CD14-positive monocyte (primary cell): ENCODE measurements at regions not wholly inside any gene's neighbourhood (a gene's known extent, or its start where the extent isn't known, plus 50 kb on each side); places are given as distances from the start of the nearest gene placed in this dataset.

ENCODE experiments used
- DNase-seq, 3 donors: peaks; one replicate each; pipeline ENCODE4 v3.0.0-alpha.2; 2011 to 2022
- H2AFZ ChIP-seq: 2 replicates; pipeline ENCODE4 v1.6.0; 2012; ENCODE audit warnings: mild to moderate bottlenecking, low read depth, low read length, inconsistent platforms; ENCODE audit not compliant: insufficient read depth, poor library complexity, severe bottlenecking
- H3K27ac ChIP-seq, 2 donors: 1 replicate in 1 of 2; 2 replicates in 1 of 2; pipeline ENCODE4 v1.5.1; 2012 to 2013; ENCODE audit warnings: low read length in 2 of 2, control low read depth in 1 of 2, inconsistent platforms in 1 of 2, low read depth in 1 of 2, mild to moderate bottlenecking in 1 of 2
- H3K27me3 ChIP-seq, 2 donors: one replicate each; pipeline versions ENCODE4 v1.6.0 to v1.6.1; 2011 to 2013; ENCODE audit warnings: low read length in 2 of 2; ENCODE audit not compliant: control insufficient read depth in 2 of 2, insufficient read depth in 2 of 2
- H3K36me3 ChIP-seq, 2 donors: replicated peaks in 1 of 2; 1 replicate in 1 of 2; 2 replicates in 1 of 2; pipeline versions ENCODE4 v1.5.1 to v1.6.1; 2012 to 2013; ENCODE audit warnings: low read length in 2 of 2, control low read depth in 1 of 2, inconsistent platforms in 1 of 2, mild to moderate bottlenecking in 1 of 2; ENCODE audit not compliant: insufficient read depth in 2 of 2, control insufficient read depth in 1 of 2
- H3K4me1 ChIP-seq, 2 donors: 1 replicate in 1 of 2; 2 replicates in 1 of 2; pipeline versions ENCODE4 v1.5.1 to v1.6.1; 2012 to 2013; ENCODE audit warnings: low read length in 2 of 2, control low read depth in 1 of 2, inconsistent platforms in 1 of 2, mild to moderate bottlenecking in 1 of 2, moderate library complexity in 1 of 2; ENCODE audit not compliant: insufficient read depth in 2 of 2, control insufficient read depth in 1 of 2
- H3K4me2 ChIP-seq: replicated peaks from 2 replicates; pipeline ENCODE3; 2012; ENCODE audit warnings: low read length, moderate library complexity, mild to moderate bottlenecking; ENCODE audit not compliant: poor library complexity, severe bottlenecking; ENCODE audit errors: extremely low read depth
- H3K4me3 ChIP-seq, 3 experiments: fragments of 200-600 bp in 1 of 3; sonication (generic) in 1 of 3; replicated peaks in 1 of 3; 1 replicate in 2 of 3; 2 replicates in 1 of 3; pipeline ENCODE4 v1.5.1; 2011 to 2013; ENCODE audit warnings: low read length in 3 of 3, mild to moderate bottlenecking in 3 of 3, control low read depth in 2 of 3, low read depth in 2 of 3, inconsistent platforms in 1 of 3, moderate library complexity in 1 of 3
- H3K79me2 ChIP-seq: 2 replicates; pipeline ENCODE4 v1.6.0; 2012; ENCODE audit warnings: mild to moderate bottlenecking, control low read depth, inconsistent platforms, low read length, moderate library complexity; ENCODE audit not compliant: insufficient read depth
- H3K9ac ChIP-seq: 2 replicates; pipeline ENCODE4 v1.6.0; 2017; ENCODE audit warnings: low read length, mild to moderate bottlenecking; ENCODE audit not compliant: insufficient read depth, poor library complexity, severe bottlenecking
- H3K9me3 ChIP-seq, 2 donors: replicated peaks in 1 of 2; 1 replicate in 1 of 2; 2 replicates in 1 of 2; pipeline versions ENCODE4 v1.5.1 to v1.6.1; 2012 to 2013; ENCODE audit warnings: low read length in 2 of 2, control low read depth in 1 of 2; ENCODE audit not compliant: control insufficient read depth in 1 of 2, insufficient read depth in 1 of 2
- H4K20me1 ChIP-seq: 2 replicates; pipeline ENCODE4 v1.6.0; 2012; ENCODE audit warnings: mild to moderate bottlenecking, low read length, control low read depth, moderate library complexity; ENCODE audit not compliant: insufficient read depth
- H3K27ac Mint-ChIP-seq, 7 donors: one replicate each; pipeline ENCODE4 v1.8.0; 2020; ENCODE audit warnings: mild to moderate bottlenecking in 7 of 7, mixed read lengths in 7 of 7, moderate library complexity in 6 of 7, inconsistent platforms in 2 of 7
- H3K27me3 Mint-ChIP-seq, 3 donors: one replicate each; pipeline ENCODE4 v1.8.0; 2021 to 2022; ENCODE audit warnings: low read depth in 3 of 3, mild to moderate bottlenecking in 3 of 3, mixed read lengths in 3 of 3, moderate library complexity in 3 of 3, inconsistent platforms in 1 of 3
- H3K36me3 Mint-ChIP-seq, 2 donors: one replicate each; pipeline ENCODE4 v1.8.0; 2020; ENCODE audit warnings: mixed read lengths in 2 of 2, inconsistent platforms in 1 of 2, mild to moderate bottlenecking in 1 of 2
- H3K4me1 Mint-ChIP-seq: one replicate; pipeline ENCODE4 v1.8.0; 2020; ENCODE audit warnings: mild to moderate bottlenecking, mixed read lengths
- H3K4me3 Mint-ChIP-seq, 2 donors: one replicate each; pipeline ENCODE4 v1.8.0; 2020; ENCODE audit warnings: mild to moderate bottlenecking in 2 of 2, mixed read lengths in 2 of 2, moderate library complexity in 1 of 2
- H3K9me3 Mint-ChIP-seq, 7 donors: one replicate each; pipeline ENCODE4 v1.8.0; 2020 to 2022; ENCODE audit warnings: mixed read lengths in 7 of 7, mild to moderate bottlenecking in 6 of 7, moderate library complexity in 6 of 7, inconsistent platforms in 2 of 7
- WGBS: methylation state at CpG from one replicate; pipeline ENCODE4 v1.1.5; 2013; ENCODE audit warnings: missing lambda C conversion rate; ENCODE audit not compliant: insufficient coverage; 5-methylcytosine and 5-hydroxymethylcytosine counted together
- intact Hi-C, 2 donors: fragments of 100-400 bp; cut with micrococcal nuclease; formaldehyde crosslinking; loops; one replicate each; pipeline versions ENCODE4 v1.15.0 to v1.15.1; 2023
- TF ChIP-seq, protein P1 (sequence below): fragments of 200-600 bp; IDR thresholded peaks from one replicate; pipeline ENCODE4 v1.8.0; 2022; ENCODE audit warnings: antibody characterized with exemption, mild to moderate bottlenecking

DNA sequence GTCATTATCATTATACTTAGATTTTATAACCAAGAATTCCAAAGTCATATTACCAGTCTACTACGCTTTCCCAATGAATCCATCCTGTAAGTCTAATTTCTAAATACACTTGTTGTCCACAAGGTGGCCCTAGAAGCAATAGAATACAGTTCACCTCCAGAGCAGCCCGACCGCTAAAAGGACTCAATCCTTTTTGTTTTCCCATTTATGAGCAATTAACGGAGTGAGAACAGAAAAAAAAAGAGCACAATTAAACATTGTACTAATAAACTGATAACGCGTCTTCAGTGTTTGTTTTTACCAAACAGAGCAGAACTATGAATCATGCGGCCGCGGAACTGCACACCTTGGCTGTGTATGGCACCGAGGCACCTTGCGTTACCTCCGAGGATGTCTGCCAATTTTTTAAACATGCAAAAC, 160.7 kb upstream of the DAPK1 start:
- Histone ChIP-seq H3K9ac (no peak overlapping the region), H3K27ac (no peak overlapping the region), H3K4me2 (peak overlapping the region; percentile 42), H3K4me3 (peak overlapping the region in 1 of 3 experiments; percentile 21), H4K20me1 (no peaks in the 10 kb centered on the region), H3K4me1 (peaks cover 6 to 7% of the 10 kb centered on the region in 2 donors), H3K27me3 (peaks cover 18 to 21% of the 10 kb centered on the region in 2 donors), H3K79me2 (no peaks in the 10 kb centered on the region), H3K9me3 (peaks cover 1 to 2% of the 10 kb centered on the region in 2 donors), H3K36me3 (no peaks in the 10 kb centered on the region), H2AFZ (no peak overlapping the region)
- 3% methylated on average over 6 of the region's 12 CpGs for WGBS
- Mint-ChIP-seq H3K27ac (no peak overlapping the region), H3K9me3 (peaks cover 0 to 22% (median 4%) of the 10 kb centered on the region in 7 donors), H3K36me3 (peaks cover 0 to 5% of the 10 kb centered on the region in 2 donors), H3K27me3 (peaks cover 19 to 30% (median 30%) of the 10 kb centered on the region in 3 donors), H3K4me3 (peak overlapping the region; percentile 54 to 91), H3K4me1 (peaks cover 12% of the 10 kb centered on the region)
- DNase-seq, result peak; percentile 50 to 70 (median 65)
- intact Hi-C loops, result loop anchor here (5.0 to 10.0 kb wide), 3 partner anchors 158 to 325 kb away; partner anchors contain the start of gene DAPK1 (in 1 of the 2)
- TF ChIP-seq, protein P1, sequence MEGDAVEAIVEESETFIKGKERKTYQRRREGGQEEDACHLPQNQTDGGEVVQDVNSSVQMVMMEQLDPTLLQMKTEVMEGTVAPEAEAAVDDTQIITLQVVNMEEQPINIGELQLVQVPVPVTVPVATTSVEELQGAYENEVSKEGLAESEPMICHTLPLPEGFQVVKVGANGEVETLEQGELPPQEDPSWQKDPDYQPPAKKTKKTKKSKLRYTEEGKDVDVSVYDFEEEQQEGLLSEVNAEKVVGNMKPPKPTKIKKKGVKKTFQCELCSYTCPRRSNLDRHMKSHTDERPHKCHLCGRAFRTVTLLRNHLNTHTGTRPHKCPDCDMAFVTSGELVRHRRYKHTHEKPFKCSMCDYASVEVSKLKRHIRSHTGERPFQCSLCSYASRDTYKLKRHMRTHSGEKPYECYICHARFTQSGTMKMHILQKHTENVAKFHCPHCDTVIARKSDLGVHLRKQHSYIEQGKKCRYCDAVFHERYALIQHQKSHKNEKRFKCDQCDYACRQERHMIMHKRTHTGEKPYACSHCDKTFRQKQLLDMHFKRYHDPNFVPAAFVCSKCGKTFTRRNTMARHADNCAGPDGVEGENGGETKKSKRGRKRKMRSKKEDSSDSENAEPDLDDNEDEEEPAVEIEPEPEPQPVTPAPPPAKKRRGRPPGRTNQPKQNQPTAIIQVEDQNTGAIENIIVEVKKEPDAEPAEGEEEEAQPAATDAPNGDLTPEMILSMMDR, result peak; percentile 86

DNA sequence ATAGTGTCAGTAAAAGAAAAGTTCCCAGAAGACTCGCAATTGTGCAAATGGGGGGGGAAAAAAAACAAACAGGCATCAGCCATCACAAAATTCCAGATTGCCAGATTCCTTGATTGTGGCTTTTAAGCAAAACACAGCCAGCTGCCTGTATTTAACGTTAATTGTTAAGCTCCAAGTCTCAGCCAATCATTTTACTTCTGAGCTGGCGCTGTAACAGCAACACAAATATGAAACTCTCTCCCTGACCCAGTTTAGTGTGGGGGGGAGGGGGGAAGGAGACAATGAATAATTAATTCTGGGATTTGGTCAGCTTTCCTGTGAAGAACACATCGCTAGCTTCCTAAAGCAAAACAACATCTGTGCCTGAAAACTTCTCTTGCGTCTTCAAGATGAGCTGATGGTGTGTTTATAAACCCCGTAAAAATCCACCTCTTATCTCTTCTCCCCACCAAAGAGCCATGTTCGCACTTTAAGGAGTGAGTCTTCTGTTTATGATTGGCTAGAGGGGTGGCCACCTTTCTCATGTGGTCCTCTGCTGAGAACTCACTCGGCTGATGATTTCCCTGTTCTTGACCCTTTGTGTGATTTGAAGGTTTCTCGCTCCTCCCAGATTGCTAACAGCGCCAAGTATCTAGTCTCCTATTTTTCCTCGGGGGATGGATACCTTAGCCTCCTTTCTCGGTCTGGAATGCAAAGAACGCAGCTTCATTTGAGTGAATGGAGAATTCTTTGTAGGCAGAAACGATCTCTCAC, 160.2 kb upstream of the DAPK1 start:
- Mint-ChIP-seq H3K36me3 (peaks cover 0 to 5% of the 10 kb centered on the region in 2 donors), H3K27ac (no peak overlapping the region), H3K27me3 (peaks cover 19 to 32% (median 30%) of the 10 kb centered on the region in 3 donors), H3K9me3 (peaks cover 0 to 21% (median 3%) of the 10 kb centered on the region in 7 donors), H3K4me3 (peak overlapping the region; percentile 54 to 91), H3K4me1 (peaks cover 12% of the 10 kb centered on the region)
- Histone ChIP-seq H3K79me2 (no peaks in the 10 kb centered on the region), H2AFZ (no peak overlapping the region), H3K4me3 (peak overlapping the region in 1 of 3 experiments; percentile 21), H3K4me1 (peaks cover 6 to 7% of the 10 kb centered on the region in 2 donors), H3K27me3 (peaks cover 18 to 21% of the 10 kb centered on the region in 2 donors), H3K27ac (no peak overlapping the region), H3K9me3 (no peaks in the 10 kb centered on the region), H3K4me2 (peak overlapping the region; percentile 42), H3K36me3 (no peaks in the 10 kb centered on the region), H3K9ac (no peak overlapping the region), H4K20me1 (no peaks in the 10 kb centered on the region)
- DNase-seq, result no peak
- TF ChIP-seq, protein P1, result no peak
- intact Hi-C loops, result loop anchor here (5.0 to 10.0 kb wide), 3 partner anchors 157 to 325 kb away; partner anchors contain the start of gene DAPK1 (in 1 of the 2)
- WGBS, result 50% methylated on average over 1 of the region's 14 CpGs
